ENCODE measurements at regions not wholly inside any gene's neighbourhood (a gene's known extent, or its start where the extent isn't known, plus 50 kb on each side); places are given as distances from the start of the nearest gene placed in this dataset.

DNA sequence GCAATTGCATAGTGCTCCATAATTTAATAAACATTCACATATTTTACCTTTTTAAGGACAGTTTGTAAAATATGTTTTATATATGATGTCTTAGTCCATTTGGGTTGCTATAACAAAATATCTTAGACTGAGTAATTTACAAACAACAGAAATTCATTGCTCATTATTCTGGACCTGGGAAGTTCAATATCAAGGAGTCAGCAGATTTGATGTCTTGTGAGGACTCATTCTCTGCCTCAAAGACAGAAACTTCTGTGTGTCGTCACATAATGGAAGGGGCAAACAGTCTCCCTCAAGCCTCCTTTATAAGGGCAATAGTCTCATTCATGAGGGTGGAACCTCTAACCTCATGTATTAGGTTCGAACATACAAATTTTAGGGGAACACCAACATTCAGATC lies 455.9 kb downstream of the TAF11L14 start (continued):
- TF ChIP-seq SMAD1 (IDR thresholded peaks at IDR 0.05; ENCODE audit: low read depth, low read length, partially characterized antibody) = no peak
- TF ChIP-seq, protein P1, sequence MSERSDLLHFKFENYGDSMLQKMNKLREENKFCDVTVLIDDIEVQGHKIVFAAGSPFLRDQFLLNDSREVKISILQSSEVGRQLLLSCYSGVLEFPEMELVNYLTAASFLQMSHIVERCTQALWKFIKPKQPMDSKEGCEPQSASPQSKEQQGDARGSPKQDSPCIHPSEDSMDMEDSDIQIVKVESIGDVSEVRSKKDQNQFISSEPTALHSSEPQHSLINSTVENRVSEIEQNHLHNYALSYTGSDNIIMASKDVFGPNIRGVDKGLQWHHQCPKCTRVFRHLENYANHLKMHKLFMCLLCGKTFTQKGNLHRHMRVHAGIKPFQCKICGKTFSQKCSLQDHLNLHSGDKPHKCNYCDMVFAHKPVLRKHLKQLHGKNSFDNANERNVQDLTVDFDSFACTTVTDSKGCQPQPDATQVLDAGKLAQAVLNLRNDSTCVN (CRISPR knock-in tag; IDR thresholded peaks at IDR 0.05) = no peak
- TF ChIP-seq ZFP1 (CRISPR knock-in tag; IDR thresholded peaks at IDR 0.05) = no peak
- TF ChIP-seq, protein P2, sequence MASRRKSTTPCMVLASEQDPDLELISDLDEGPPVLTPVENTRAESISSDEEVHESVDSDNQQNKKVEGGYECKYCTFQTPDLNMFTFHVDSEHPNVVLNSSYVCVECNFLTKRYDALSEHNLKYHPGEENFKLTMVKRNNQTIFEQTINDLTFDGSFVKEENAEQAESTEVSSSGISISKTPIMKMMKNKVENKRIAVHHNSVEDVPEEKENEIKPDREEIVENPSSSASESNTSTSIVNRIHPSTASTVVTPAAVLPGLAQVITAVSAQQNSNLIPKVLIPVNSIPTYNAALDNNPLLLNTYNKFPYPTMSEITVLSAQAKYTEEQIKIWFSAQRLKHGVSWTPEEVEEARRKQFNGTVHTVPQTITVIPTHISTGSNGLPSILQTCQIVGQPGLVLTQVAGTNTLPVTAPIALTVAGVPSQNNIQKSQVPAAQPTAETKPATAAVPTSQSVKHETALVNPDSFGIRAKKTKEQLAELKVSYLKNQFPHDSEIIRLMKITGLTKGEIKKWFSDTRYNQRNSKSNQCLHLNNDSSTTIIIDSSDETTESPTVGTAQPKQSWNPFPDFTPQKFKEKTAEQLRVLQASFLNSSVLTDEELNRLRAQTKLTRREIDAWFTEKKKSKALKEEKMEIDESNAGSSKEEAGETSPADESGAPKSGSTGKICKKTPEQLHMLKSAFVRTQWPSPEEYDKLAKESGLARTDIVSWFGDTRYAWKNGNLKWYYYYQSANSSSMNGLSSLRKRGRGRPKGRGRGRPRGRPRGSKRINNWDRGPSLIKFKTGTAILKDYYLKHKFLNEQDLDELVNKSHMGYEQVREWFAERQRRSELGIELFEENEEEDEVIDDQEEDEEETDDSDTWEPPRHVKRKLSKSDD (conservative IDR thresholded peaks at IDR 0.05; ENCODE audit: low read length) = no peak
- TF ChIP-seq ZNF24 (IDR thresholded peaks at IDR 0.05) = no peak
- TF ChIP-seq ZNF583 (CRISPR knock-in tag; IDR thresholded peaks at IDR 0.05) = no peak
- TF ChIP-seq ZNF174 (CRISPR knock-in tag; IDR thresholded peaks at IDR 0.05) = no peak
- no peak for TF ChIP-seq ILF3 (IDR thresholded peaks at IDR 0.05; ENCODE audit: borderline replicate concordance)

GRCh38 chr5:18091142-18091541 lies 456.9 kb downstream of the TAF11L14 start:
- Histone ChIP-seq H3K27ac (ENCODE audit: extremely low read depth, low read depth, low read length) (no peak overlapping the region), H3K36me3 (ENCODE audit: control insufficient read depth, insufficient read depth, low read length) (no peaks in the 10 kb centered on the region), H3K9me3 (replicated peaks; ENCODE audit: control insufficient read depth, insufficient read depth, low read depth, low read length) (no peaks in the 10 kb centered on the region; the same call in 1 of the 2 replicates), H4K20me1 (replicated peaks; ENCODE audit: control insufficient read depth, insufficient read depth, low read length) (no peaks in the 10 kb centered on the region), H3K9me1 (ENCODE audit: control insufficient read depth, insufficient read depth, low read length) (no peaks in the 10 kb centered on the region), H3K79me2 (ENCODE audit: control insufficient read depth, insufficient read depth, low read length) (no peaks in the 10 kb centered on the region), H3K27me3 (ENCODE audit: control insufficient read depth in 2 of 2, insufficient read depth in 2 of 2, low read length in 2 of 2) (no peaks in the 10 kb centered on the region), H2AFZ (ENCODE audit: low read depth, low read length) (no peak overlapping the region), H3K4me3 (no peak overlapping the region), H3K4me2 (ENCODE audit: insufficient read depth, low read length) (no peak overlapping the region), H3K9ac (ENCODE audit: insufficient read depth in 1 of 2, low read depth in 2 of 2, low read length in 2 of 2) (no peak overlapping the region), H3K4me1 (replicated peaks in 1 of 2; ENCODE audit: control insufficient read depth in 2 of 2, insufficient read depth in 2 of 2, low read length in 2 of 2) (no peaks in the 10 kb centered on the region)
- DNase-seq (ENCODE audit: extremely low read depth in 1 of 4, low spot score in 3 of 4) (no peak), ATAC-seq (no peak), FAIRE-seq (no peak)
- in situ Hi-C loops (cut with MboI) = no loop called here
- intact Hi-C loops (cut with micrococcal nuclease) = no loop called here
- POLR2A ChIA-PET = no interaction called here
- no TSS peak for BruUV-seq (replicated peaks)
- CTCF ChIA-PET (ENCODE audit: low intra/inter-chr PET ratio) = no interaction called here
- WGBS (ENCODE audit: insufficient coverage, low coverage, missing lambda C conversion rate) = 0% methylated on average over 2 of the region's 2 CpGs
- TF ChIP-seq ZNF184 (CRISPR knock-in tag; IDR thresholded peaks at IDR 0.05) = no peak
- TF ChIP-seq FOXJ2 (tag; IDR thresholded peaks at IDR 0.05) = no peak
- TF ChIP-seq DPF2 (IDR thresholded peaks at IDR 0.05) = no peak
- TF ChIP-seq BCLAF1 (IDR thresholded peaks at IDR 0.05; ENCODE audit: borderline replicate concordance in 1 of 2, control insufficient read depth in 1 of 2, low read depth in 2 of 2, low read length in 1 of 2) = no peak
- TF ChIP-seq ZNF316 (IDR thresholded peaks at IDR 0.05) = no peak
- TF ChIP-seq THRA (IDR thresholded peaks at IDR 0.05) = no peak
